C4-2B (cell line): ENCODE measurements at regions not wholly inside any gene's neighbourhood (a gene's known extent, or its start where the extent isn't known, plus 50 kb on each side); places are given as distances from the start of the nearest gene placed in this dataset.

Source experiments
- ZFX ChIP-seq: fragments of 450-650 bp; IDR thresholded peaks from 2 replicates; pipeline ENCODE4 v1.6.1; 2017
- TF ChIP-seq, protein P1 (sequence below): fragments of 450-650 bp; conservative IDR thresholded peaks from 2 replicates; pipeline ENCODE4 v1.5.1; 2017; ENCODE audit warnings: mild to moderate bottlenecking

DNA sequence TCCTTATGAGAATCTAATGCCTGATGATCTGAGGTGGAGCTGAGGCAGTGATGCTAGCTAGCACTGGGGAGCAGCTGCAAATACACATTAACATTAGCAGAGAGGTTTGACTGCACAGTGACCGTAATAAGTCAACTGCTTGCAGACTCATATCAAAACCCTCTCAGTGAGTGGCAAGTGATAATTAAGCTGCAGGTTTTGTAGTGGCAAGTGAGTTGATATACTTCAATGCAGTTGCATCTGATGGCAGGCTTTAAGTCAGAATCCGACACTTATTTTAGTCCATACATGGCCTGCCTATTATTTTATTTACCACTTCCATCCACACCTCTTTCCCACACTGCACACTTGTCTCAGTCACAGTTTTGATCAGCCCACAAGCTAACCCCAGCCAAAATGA is 209.2 kb upstream of the IRS2 start:
- TF ChIP-seq, protein P1, sequence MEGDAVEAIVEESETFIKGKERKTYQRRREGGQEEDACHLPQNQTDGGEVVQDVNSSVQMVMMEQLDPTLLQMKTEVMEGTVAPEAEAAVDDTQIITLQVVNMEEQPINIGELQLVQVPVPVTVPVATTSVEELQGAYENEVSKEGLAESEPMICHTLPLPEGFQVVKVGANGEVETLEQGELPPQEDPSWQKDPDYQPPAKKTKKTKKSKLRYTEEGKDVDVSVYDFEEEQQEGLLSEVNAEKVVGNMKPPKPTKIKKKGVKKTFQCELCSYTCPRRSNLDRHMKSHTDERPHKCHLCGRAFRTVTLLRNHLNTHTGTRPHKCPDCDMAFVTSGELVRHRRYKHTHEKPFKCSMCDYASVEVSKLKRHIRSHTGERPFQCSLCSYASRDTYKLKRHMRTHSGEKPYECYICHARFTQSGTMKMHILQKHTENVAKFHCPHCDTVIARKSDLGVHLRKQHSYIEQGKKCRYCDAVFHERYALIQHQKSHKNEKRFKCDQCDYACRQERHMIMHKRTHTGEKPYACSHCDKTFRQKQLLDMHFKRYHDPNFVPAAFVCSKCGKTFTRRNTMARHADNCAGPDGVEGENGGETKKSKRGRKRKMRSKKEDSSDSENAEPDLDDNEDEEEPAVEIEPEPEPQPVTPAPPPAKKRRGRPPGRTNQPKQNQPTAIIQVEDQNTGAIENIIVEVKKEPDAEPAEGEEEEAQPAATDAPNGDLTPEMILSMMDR, result no peak
- no peak for TF ChIP-seq ZFX
